Esophagus muscularis mucosa (tissue), 3 donors: ENCODE measurements at regions not wholly inside any gene's neighbourhood (a gene's known extent, or its start where the extent isn't known, plus 50 kb on each side); places are given as distances from the start of the nearest gene placed in this dataset.

ENCODE experiments used
- POLR2A ChIP-seq: fragments of 450-650 bp; IDR thresholded peaks from one replicate; pipeline ENCODE4 v1.6.1; 2017; ENCODE audit warnings: antibody characterized with exemption, moderate library complexity, mild to moderate bottlenecking, low read depth
- POLR2AphosphoS5 ChIP-seq, 2 donors: sonication (generic); formaldehyde crosslinking; IDR thresholded peaks; one replicate each; pipeline ENCODE4 v1.6.1; 2017; ENCODE audit warnings: antibody characterized with exemption in 2 of 2
- TF ChIP-seq, protein P1 (sequence below), 3 experiments: fragments of 200-600 bp in 2 of 3; fragments of 450-650 bp in 1 of 3; sonication (generic) in 2 of 3; IDR thresholded peaks; one replicate each; pipeline ENCODE4 v1.5.1; 2017 to 2019; ENCODE audit warnings: antibody characterized with exemption in 3 of 3, mild to moderate bottlenecking in 2 of 3, moderate library complexity in 1 of 3

DNA sequence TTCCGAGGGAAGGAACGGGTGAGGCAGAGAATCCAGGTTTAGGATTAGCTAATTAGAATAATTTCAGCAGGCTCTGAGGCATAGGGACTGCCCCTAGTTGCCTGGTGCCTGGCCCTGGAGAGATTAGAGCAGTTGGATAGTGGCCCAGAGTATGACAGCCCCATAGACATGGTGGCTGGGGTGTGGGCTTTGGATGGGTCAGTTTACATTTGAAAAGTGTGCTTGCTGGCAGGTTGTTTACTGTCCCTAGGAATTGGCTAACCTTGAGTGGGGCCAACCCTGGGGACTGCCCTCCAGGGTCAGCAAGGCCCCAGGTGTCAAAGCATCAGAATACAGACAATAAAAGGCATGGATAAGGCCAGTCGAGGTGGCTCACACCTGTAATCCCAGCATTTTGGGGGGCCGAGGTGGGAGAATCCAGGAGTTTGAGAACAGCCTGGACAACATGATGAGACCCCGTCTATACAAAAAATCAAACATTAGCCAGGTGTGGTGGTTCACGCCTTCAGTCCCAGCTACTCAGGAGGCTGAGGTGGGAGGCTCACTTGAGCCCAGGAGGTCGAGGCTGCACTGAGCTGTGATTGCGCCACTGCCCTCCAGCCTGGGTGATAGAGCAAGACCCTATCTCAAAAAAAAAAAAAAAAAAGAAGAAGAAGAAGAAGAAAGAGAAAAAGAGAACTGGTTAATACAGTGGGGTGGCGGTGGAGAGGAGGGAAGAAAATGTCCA is 182.3 kb upstream of the PWP1 start:
- TF ChIP-seq, protein P1, sequence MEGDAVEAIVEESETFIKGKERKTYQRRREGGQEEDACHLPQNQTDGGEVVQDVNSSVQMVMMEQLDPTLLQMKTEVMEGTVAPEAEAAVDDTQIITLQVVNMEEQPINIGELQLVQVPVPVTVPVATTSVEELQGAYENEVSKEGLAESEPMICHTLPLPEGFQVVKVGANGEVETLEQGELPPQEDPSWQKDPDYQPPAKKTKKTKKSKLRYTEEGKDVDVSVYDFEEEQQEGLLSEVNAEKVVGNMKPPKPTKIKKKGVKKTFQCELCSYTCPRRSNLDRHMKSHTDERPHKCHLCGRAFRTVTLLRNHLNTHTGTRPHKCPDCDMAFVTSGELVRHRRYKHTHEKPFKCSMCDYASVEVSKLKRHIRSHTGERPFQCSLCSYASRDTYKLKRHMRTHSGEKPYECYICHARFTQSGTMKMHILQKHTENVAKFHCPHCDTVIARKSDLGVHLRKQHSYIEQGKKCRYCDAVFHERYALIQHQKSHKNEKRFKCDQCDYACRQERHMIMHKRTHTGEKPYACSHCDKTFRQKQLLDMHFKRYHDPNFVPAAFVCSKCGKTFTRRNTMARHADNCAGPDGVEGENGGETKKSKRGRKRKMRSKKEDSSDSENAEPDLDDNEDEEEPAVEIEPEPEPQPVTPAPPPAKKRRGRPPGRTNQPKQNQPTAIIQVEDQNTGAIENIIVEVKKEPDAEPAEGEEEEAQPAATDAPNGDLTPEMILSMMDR (IDR thresholded peaks at IDR 0.05) = no peak
- TF ChIP-seq POLR2A = no peak
- no peak for TF ChIP-seq POLR2AphosphoS5 (IDR thresholded peaks at IDR 0.05)
